A673 (cell line): ENCODE measurements at regions not wholly inside any gene's neighbourhood (a gene's known extent, or its start where the extent isn't known, plus 50 kb on each side); places are given as distances from the start of the nearest gene placed in this dataset.

Experiments
- BruUV-seq: library from RNA; stranded (reverse); fragments of 400-500 nt; replicated peaks from 2 replicates; lab custom pipeline; 2021; lab: Mats Ljungman, UMichigan
- CTCF ChIA-PET: fragments of 300-600 bp; sonication (Branson Sonifier 250); formaldehyde crosslinking; loops from one replicate; lab custom pipeline; 2022; ENCODE audit warnings: antibody characterized with exemption; lab: Charles Lee
- POLR2A ChIA-PET: fragments of 300-600 bp; sonication (Branson Sonifier 250); formaldehyde crosslinking; loops from one replicate; lab custom pipeline; 2022; ENCODE audit warnings: antibody characterized with exemption; ENCODE audit not compliant: low non-redundant PET; lab: Charles Lee
- DNase-seq: peaks from one replicate; pipeline ENCODE4 v3.0.0-alpha.2; 2015; ENCODE audit warnings: low spot score
- H3K27ac ChIP-seq: fragments of 200-600 bp; sonication (generic); 2 replicates; pipeline ENCODE4 v1.5.1; 2016; ENCODE audit warnings: mixed run types, low read depth, mild to moderate bottlenecking, mixed read lengths, antibody characterized with exemption, low read length; ENCODE audit not compliant: poor library complexity, severe bottlenecking
- H3K27me3 ChIP-seq: fragments of 200-600 bp; sonication (generic); replicated peaks from 2 replicates; pipeline ENCODE4 v1.6.1; 2017; ENCODE audit warnings: mixed run types, low read depth, mild to moderate bottlenecking, mixed read lengths, antibody characterized with exemption, low read length; ENCODE audit not compliant: insufficient read depth, poor library complexity
- H3K36me3 ChIP-seq: fragments of 200-600 bp; sonication (generic); 2 replicates; pipeline ENCODE4 v1.6.1; 2016; ENCODE audit warnings: mixed run types, mild to moderate bottlenecking, mixed read lengths, antibody characterized with exemption, low read length; ENCODE audit not compliant: insufficient read depth, poor library complexity, severe bottlenecking
- H3K4me1 ChIP-seq: fragments of 200-600 bp; sonication (generic); 2 replicates; pipeline ENCODE4 v1.6.1; 2017; ENCODE audit warnings: mixed run types, mild to moderate bottlenecking, mixed read lengths, antibody characterized with exemption, low read length; ENCODE audit not compliant: insufficient read depth, poor library complexity, severe bottlenecking
- H3K4me3 ChIP-seq: fragments of 200-600 bp; sonication (generic); 2 replicates; pipeline ENCODE4 v1.5.1; 2016; ENCODE audit warnings: low read depth, mixed run types, mild to moderate bottlenecking, mixed read lengths, low read length; ENCODE audit not compliant: poor library complexity, severe bottlenecking
- H3K9me3 ChIP-seq: fragments of 200-600 bp; sonication (generic); 2 replicates; pipeline ENCODE4 v1.6.1; 2016; ENCODE audit warnings: mixed run types, low read depth, mild to moderate bottlenecking, mixed read lengths, antibody characterized with exemption, low read length; ENCODE audit not compliant: poor library complexity, severe bottlenecking
- CTCF ChIP-seq: fragments of 300-800, 200-600 bp; sonication (generic); conservative IDR thresholded peaks from 2 replicates; pipeline ENCODE4 v1.5.1; 2017; ENCODE audit warnings: low read depth, mild to moderate bottlenecking, antibody characterized with exemption, low read length, moderate library complexity, mixed read lengths
- EZH2 ChIP-seq: fragments of 200-600 bp; sonication (generic); IDR thresholded peaks from 2 replicates; pipeline ENCODE4 v1.6.1; 2017; ENCODE audit warnings: borderline replicate concordance, low read depth, mild to moderate bottlenecking, mixed read lengths, antibody characterized with exemption, low read length; ENCODE audit not compliant: poor library complexity, severe bottlenecking
- intact Hi-C: fragments of 100-400 bp; cut with micrococcal nuclease; formaldehyde crosslinking; loops from one replicate; pipeline ENCODE4 v1.10.0; 2022; ENCODE audit not compliant: unreplicated experiment

GRCh38 chr7:51778121-51778520 lies 461.5 kb upstream of the COBL start:
- peaks cover 25% of the 10 kb centered on the region for H3K9me3 ChIP-seq
- no peaks in the 10 kb centered on the region for H3K27me3 ChIP-seq
- no TSS peak for BruUV-seq
- H3K27ac ChIP-seq: no peak overlapping the region
- ChIA-PET CTCF (no interaction called here), POLR2A (no interaction called here)
- TF ChIP-seq EZH2 (no peak), CTCF (no peak)
- no peak for DNase-seq
- no peaks in the 10 kb centered on the region for H3K4me1 ChIP-seq
- H3K4me3 ChIP-seq: no peak overlapping the region
- intact Hi-C loops: no loop called here
- H3K36me3 ChIP-seq: no peaks in the 10 kb centered on the region

- POLR2A ChIA-PET: no interaction called here
- no peak overlapping the region for H3K27ac ChIP-seq
- CTCF ChIA-PET: no interaction called here
- no TSS peak for BruUV-seq
- DNase-seq: no peak
- no peaks in the 10 kb centered on the region for H3K36me3 ChIP-seq
- H3K27me3 ChIP-seq: no peaks in the 10 kb centered on the region
- no peaks in the 10 kb centered on the region for H3K4me1 ChIP-seq
- H3K4me3 ChIP-seq: no peak overlapping the region
- H3K9me3 ChIP-seq: peaks cover 18% of the 10 kb centered on the region
- intact Hi-C loops: no loop called here
- TF ChIP-seq EZH2 (no peak), CTCF (no peak)
Observed at GRCh38 chr7:51774178-51774577, 457.6 kb upstream of the COBL start.

- POLR2A ChIA-PET: no interaction called here
- no peak for DNase-seq
Observed at GRCh38 chr7:51772190-51772589, 455.6 kb upstream of the COBL start.

More at GRCh38 chr7:51772190-51772589, 455.6 kb upstream of the COBL start:
- Histone ChIP-seq H3K4me1 (no peaks in the 10 kb centered on the region), H3K4me3 (no peak overlapping the region), H3K27me3 (no peaks in the 10 kb centered on the region), H3K36me3 (no peaks in the 10 kb centered on the region), H3K27ac (no peak overlapping the region), H3K9me3 (peaks cover 27% of the 10 kb centered on the region)
- CTCF ChIA-PET: no interaction called here
- intact Hi-C loops: no loop called here
- BruUV-seq: no TSS peak
- TF ChIP-seq CTCF: no peak
- TF ChIP-seq EZH2: no peak
